HT-29 (cell line): ENCODE measurements at regions not wholly inside any gene's neighbourhood (a gene's known extent, or its start where the extent isn't known, plus 50 kb on each side); places are given as distances from the start of the nearest gene placed in this dataset.

Source experiments
- DNase-seq: peaks from one replicate; pipeline ENCODE4 v3.0.0-alpha.2; 2015; ENCODE audit warnings: low spot score

GRCh38 chr1:201610858-201611257 lies 71.9 kb downstream of the NAV1 start:
- no peak for DNase-seq

GRCh38 chr1:201612645-201613044 lies 73.7 kb downstream of the NAV1 start:
- DNase-seq: no peak

GRCh38 chr1:201614262-201615015 lies 75.5 kb downstream of the NAV1 start:
- no peak for DNase-seq

GRCh38 chr1:201617157-201617556 lies 78.2 kb downstream of the NAV1 start:
- no peak for DNase-seq

- no peak for DNase-seq
These were observed 79.5 kb downstream of the NAV1 start for GRCh38 chr1:201618389-201618788.

GRCh38 chr1:201618905-201619304 lies 80.0 kb downstream of the NAV1 start:
- no peak for DNase-seq

- no peak for DNase-seq
These were observed 80.6 kb downstream of the NAV1 start for GRCh38 chr1:201619513-201619912.

GRCh38 chr1:201622353-201622752 lies 83.4 kb downstream of the NAV1 start:
- DNase-seq: no peak

GRCh38 chr1:201622824-201623223 lies 83.9 kb downstream of the NAV1 start:
- no peak for DNase-seq

- DNase-seq: no peak
These were observed 85.9 kb downstream of the NAV1 start for GRCh38 chr1:201624741-201625225.

GRCh38 chr1:201625226-201625761 lies 86.4 kb downstream of the NAV1 start:
- DNase-seq: no peak

- DNase-seq: no peak
These were observed 86.9 kb downstream of the NAV1 start for GRCh38 chr1:201625851-201626251.

- DNase-seq: no peak
These were observed 87.8 kb downstream of the NAV1 start for GRCh38 chr1:201626629-201627275.

- DNase-seq: no peak
These were observed 89.6 kb downstream of the NAV1 start for GRCh38 chr1:201628490-201628889.

GRCh38 chr1:201630582-201630981 lies 91.7 kb downstream of the NAV1 start:
- DNase-seq: no peak

GRCh38 chr1:201631037-201631436 lies 92.1 kb downstream of the NAV1 start:
- DNase-seq: no peak

- no peak for DNase-seq
These were observed 93.5 kb downstream of the NAV1 start for GRCh38 chr1:201632364-201632952.

GRCh38 chr1:201633297-201633696 lies 94.4 kb downstream of the NAV1 start:
- DNase-seq: no peak

GRCh38 chr1:201633811-201634210 lies 94.9 kb downstream of the NAV1 start:
- DNase-seq: no peak

- no peak for DNase-seq
These were observed 95.3 kb downstream of the NAV1 start for GRCh38 chr1:201634261-201634660.

- no peak for DNase-seq
These were observed 97.2 kb downstream of the NAV1 start for GRCh38 chr1:201636097-201636496.

GRCh38 chr1:201636510-201636971 lies 97.6 kb downstream of the NAV1 start:
- no peak for DNase-seq
